ENCODE measurements at regions not wholly inside any gene's neighbourhood (a gene's known extent, or its start where the extent isn't known, plus 50 kb on each side); places are given as distances from the start of the nearest gene placed in this dataset.

- H3K4me1 ChIP-seq (ENCODE audit: control insufficient read depth, low read depth, low read length): no peaks in the 10 kb centered on the region
- no peak overlapping the region for H2BK120ac ChIP-seq (ENCODE audit: low read depth, low read length)
- no peaks in the 10 kb centered on the region for H3K36me3 ChIP-seq (ENCODE audit: control insufficient read depth, insufficient read depth, low read length)
- H3K4me3 ChIP-seq (ENCODE audit: low read length): no peak overlapping the region
- H3K27ac ChIP-seq (ENCODE audit: low read depth, low read length): no peak overlapping the region
- H4K5ac ChIP-seq (ENCODE audit: low read length): no peak overlapping the region
- no peak overlapping the region for H3K4ac ChIP-seq (ENCODE audit: low read depth, low read length)
- no peak overlapping the region for H3K23ac ChIP-seq (ENCODE audit: low read length)
- H3K56ac ChIP-seq (ENCODE audit: low read length): no peak overlapping the region
- H2AK5ac ChIP-seq (ENCODE audit: low read length): no peak overlapping the region
- H3K18ac ChIP-seq (ENCODE audit: low read length): no peak overlapping the region
- no peak for DNase-seq
- no peaks in the 10 kb centered on the region for H3K79me2 ChIP-seq (ENCODE audit: control insufficient read depth, insufficient read depth, low read length)
- WGBS (ENCODE audit: extremely low coverage, insufficient coverage, low lambda C conversion rate): no CpG with 5 or more reads among the region's 11 CpGs
- H3K4me2 ChIP-seq (ENCODE audit: low read length): no peak overlapping the region
- H3K79me1 ChIP-seq (ENCODE audit: low read length): no peaks in the 10 kb centered on the region
- H2BK15ac ChIP-seq (replicated peaks; ENCODE audit: low read depth): no peak overlapping the region
- H3K27me3 ChIP-seq (ENCODE audit: insufficient read depth, low read length, poor library complexity): no peaks in the 10 kb centered on the region
- H3K9ac ChIP-seq (ENCODE audit: low read length): no peak overlapping the region
- H4K8ac ChIP-seq (ENCODE audit: low read depth, low read length): no peak overlapping the region
- H2BK5ac ChIP-seq (ENCODE audit: low read length): no peak overlapping the region
These were observed 170.0 kb downstream of the FGF18 start for GRCh38 chr5:171589461-171589860.

- H3K79me2 ChIP-seq (ENCODE audit: control insufficient read depth, insufficient read depth, low read length): no peaks in the 10 kb centered on the region
- H4K8ac ChIP-seq (ENCODE audit: low read depth, low read length): no peak overlapping the region
- no peaks in the 10 kb centered on the region for H3K79me1 ChIP-seq (ENCODE audit: low read length)
- no peaks in the 10 kb centered on the region for H3K27me3 ChIP-seq (ENCODE audit: insufficient read depth, low read length, poor library complexity)
- no CpG with 5 or more reads among the region's 5 CpGs for WGBS (ENCODE audit: extremely low coverage, insufficient coverage, low lambda C conversion rate)
- H3K18ac ChIP-seq (ENCODE audit: low read length): no peak overlapping the region
- H3K56ac ChIP-seq (ENCODE audit: low read length): no peak overlapping the region
- no peak overlapping the region for H3K4me2 ChIP-seq (ENCODE audit: low read length)
- no peak overlapping the region for H3K4ac ChIP-seq (ENCODE audit: low read depth, low read length)
- no peak overlapping the region for H3K23ac ChIP-seq (ENCODE audit: low read length)
- H2AK5ac ChIP-seq (ENCODE audit: low read length): no peak overlapping the region
- no peaks in the 10 kb centered on the region for H3K36me3 ChIP-seq (ENCODE audit: control insufficient read depth, insufficient read depth, low read length)
- H2BK5ac ChIP-seq (ENCODE audit: low read length): no peak overlapping the region
- H4K5ac ChIP-seq (ENCODE audit: low read length): no peak overlapping the region
- no peak for DNase-seq
- H3K4me3 ChIP-seq (ENCODE audit: low read length): no peak overlapping the region
- H2BK120ac ChIP-seq (ENCODE audit: low read depth, low read length): no peak overlapping the region
- H3K4me1 ChIP-seq (ENCODE audit: control insufficient read depth, low read depth, low read length): no peaks in the 10 kb centered on the region
- no peak overlapping the region for H3K27ac ChIP-seq (ENCODE audit: low read depth, low read length)
- H2BK15ac ChIP-seq (replicated peaks; ENCODE audit: low read depth): no peak overlapping the region
- no peak overlapping the region for H3K9ac ChIP-seq (ENCODE audit: low read length)
These were observed 172.6 kb downstream of the FGF18 start for GRCh38 chr5:171592076-171592475.

GRCh38 chr5:171592736-171593135, 173.3 kb downstream of the FGF18 start:
- no peaks in the 10 kb centered on the region for H3K36me3 ChIP-seq (ENCODE audit: control insufficient read depth, insufficient read depth, low read length)
- no peaks in the 10 kb centered on the region for H3K27me3 ChIP-seq (ENCODE audit: insufficient read depth, low read length, poor library complexity)
- H3K4me1 ChIP-seq (ENCODE audit: control insufficient read depth, low read depth, low read length): no peaks in the 10 kb centered on the region
- H3K4me3 ChIP-seq (ENCODE audit: low read length): no peak overlapping the region
- H4K8ac ChIP-seq (ENCODE audit: low read depth, low read length): no peak overlapping the region
- H3K27ac ChIP-seq (ENCODE audit: low read depth, low read length): no peak overlapping the region
- no peaks in the 10 kb centered on the region for H3K79me2 ChIP-seq (ENCODE audit: control insufficient read depth, insufficient read depth, low read length)
- WGBS (ENCODE audit: extremely low coverage, insufficient coverage, low lambda C conversion rate): no CpG with 5 or more reads among the region's 3 CpGs
- no peak overlapping the region for H3K9ac ChIP-seq (ENCODE audit: low read length)
- no peak overlapping the region for H2AK5ac ChIP-seq (ENCODE audit: low read length)
- no peak overlapping the region for H3K18ac ChIP-seq (ENCODE audit: low read length)
- no peak overlapping the region for H3K23ac ChIP-seq (ENCODE audit: low read length)
- H2BK120ac ChIP-seq (ENCODE audit: low read depth, low read length): no peak overlapping the region
- no peaks in the 10 kb centered on the region for H3K79me1 ChIP-seq (ENCODE audit: low read length)
- no peak overlapping the region for H2BK15ac ChIP-seq (replicated peaks; ENCODE audit: low read depth)
- H3K4ac ChIP-seq (ENCODE audit: low read depth, low read length): no peak overlapping the region
- no peak for DNase-seq
- no peak overlapping the region for H2BK5ac ChIP-seq (ENCODE audit: low read length)
- H4K5ac ChIP-seq (ENCODE audit: low read length): no peak overlapping the region
- no peak overlapping the region for H3K56ac ChIP-seq (ENCODE audit: low read length)
- H3K4me2 ChIP-seq (ENCODE audit: low read length): no peak overlapping the region

DNA sequence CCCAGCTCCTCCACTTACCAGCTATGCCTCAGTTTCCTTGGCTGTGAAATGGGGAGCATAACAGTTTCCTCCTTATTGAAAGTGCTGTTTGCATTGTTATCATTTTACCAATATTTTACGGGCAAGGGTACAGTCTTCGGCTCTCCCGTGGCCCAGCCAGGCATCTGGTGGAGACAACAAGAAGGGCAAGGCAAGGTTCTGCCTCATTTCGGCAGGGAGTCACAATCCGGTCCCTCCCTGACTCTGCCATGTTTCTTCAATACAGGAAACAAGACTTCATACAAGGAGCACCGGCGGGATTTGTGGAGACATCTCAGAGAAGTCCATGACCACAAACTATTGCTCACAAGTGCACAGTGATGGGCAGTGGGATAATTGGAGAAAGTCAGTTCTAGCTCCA, 174.0 kb downstream of the FGF18 start:
- H3K36me3 ChIP-seq (ENCODE audit: control insufficient read depth, insufficient read depth, low read length): no peaks in the 10 kb centered on the region
- no peaks in the 10 kb centered on the region for H3K79me1 ChIP-seq (ENCODE audit: low read length)
- H3K4me3 ChIP-seq (ENCODE audit: low read length): no peak overlapping the region
- no peak overlapping the region for H2AK5ac ChIP-seq (ENCODE audit: low read length)
- H3K79me2 ChIP-seq (ENCODE audit: control insufficient read depth, insufficient read depth, low read length): no peaks in the 10 kb centered on the region
- no peaks in the 10 kb centered on the region for H3K27me3 ChIP-seq (ENCODE audit: insufficient read depth, low read length, poor library complexity)
- H2BK120ac ChIP-seq (ENCODE audit: low read depth, low read length): no peak overlapping the region
- no peak overlapping the region for H3K23ac ChIP-seq (ENCODE audit: low read length)
- no peak overlapping the region for H4K5ac ChIP-seq (ENCODE audit: low read length)
- H2BK5ac ChIP-seq (ENCODE audit: low read length): no peak overlapping the region
- H4K8ac ChIP-seq (ENCODE audit: low read depth, low read length): no peak overlapping the region
- H3K4me2 ChIP-seq (ENCODE audit: low read length): no peak overlapping the region
- H3K18ac ChIP-seq (ENCODE audit: low read length): no peak overlapping the region
- DNase-seq: no peak
- H3K56ac ChIP-seq (ENCODE audit: low read length): no peak overlapping the region
- no peak overlapping the region for H3K9ac ChIP-seq (ENCODE audit: low read length)
- no peak overlapping the region for H3K27ac ChIP-seq (ENCODE audit: low read depth, low read length)
- no peak overlapping the region for H3K4ac ChIP-seq (ENCODE audit: low read depth, low read length)
- no CpG with 5 or more reads among the region's 7 CpGs for WGBS (ENCODE audit: extremely low coverage, insufficient coverage, low lambda C conversion rate)
- H2BK15ac ChIP-seq (replicated peaks; ENCODE audit: low read depth): no peak overlapping the region
- H3K4me1 ChIP-seq (ENCODE audit: control insufficient read depth, low read depth, low read length): no peaks in the 10 kb centered on the region

DNA sequence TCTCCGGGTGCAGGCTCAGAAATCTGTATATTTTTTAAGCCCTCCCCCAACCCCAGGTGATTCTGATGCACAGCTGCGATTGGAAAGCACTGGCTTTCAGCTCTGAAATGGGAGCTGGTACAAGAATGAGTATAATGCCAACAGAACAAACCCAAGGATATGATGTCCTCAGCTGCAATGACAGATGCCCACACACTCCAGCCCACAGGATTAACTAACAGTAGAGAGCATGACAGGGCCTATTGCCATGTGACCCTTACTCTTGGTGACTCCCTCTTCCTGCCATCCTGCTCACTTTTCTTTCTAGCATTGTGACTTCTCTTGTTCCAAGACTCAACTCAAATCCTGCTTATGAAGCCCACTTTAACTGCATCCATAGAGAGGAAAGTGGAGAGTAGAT, 174.5 kb downstream of the FGF18 start:
- H2BK5ac ChIP-seq (ENCODE audit: low read length): no peak overlapping the region
- no CpG with 5 or more reads among the region's 2 CpGs for WGBS (ENCODE audit: extremely low coverage, insufficient coverage, low lambda C conversion rate)

GRCh38 chr5:171595401-171595800, 176.0 kb downstream of the FGF18 start:
- no peak overlapping the region for H4K5ac ChIP-seq (ENCODE audit: low read length)
- no peaks in the 10 kb centered on the region for H3K79me1 ChIP-seq (ENCODE audit: low read length)
- H3K27me3 ChIP-seq (ENCODE audit: insufficient read depth, low read length, poor library complexity): no peaks in the 10 kb centered on the region
- H2AK5ac ChIP-seq (ENCODE audit: low read length): no peak overlapping the region
- no peak overlapping the region for H3K4ac ChIP-seq (ENCODE audit: low read depth, low read length)
- no peaks in the 10 kb centered on the region for H3K4me1 ChIP-seq (ENCODE audit: control insufficient read depth, low read depth, low read length)
- H4K8ac ChIP-seq (ENCODE audit: low read depth, low read length): no peak overlapping the region
- no peak overlapping the region for H3K56ac ChIP-seq (ENCODE audit: low read length)
- H2BK5ac ChIP-seq (ENCODE audit: low read length): no peak overlapping the region
- H3K23ac ChIP-seq (ENCODE audit: low read length): no peak overlapping the region
- no peak overlapping the region for H3K4me2 ChIP-seq (ENCODE audit: low read length)
- H2BK120ac ChIP-seq (ENCODE audit: low read depth, low read length): no peak overlapping the region
- WGBS (ENCODE audit: extremely low coverage, insufficient coverage, low lambda C conversion rate): no CpG with 5 or more reads among the region's 3 CpGs
- H3K36me3 ChIP-seq (ENCODE audit: control insufficient read depth, insufficient read depth, low read length): no peaks in the 10 kb centered on the region
- H2BK15ac ChIP-seq (replicated peaks; ENCODE audit: low read depth): no peak overlapping the region
- H3K4me3 ChIP-seq (ENCODE audit: low read length): no peak overlapping the region
- H3K18ac ChIP-seq (ENCODE audit: low read length): no peak overlapping the region
- H3K79me2 ChIP-seq (ENCODE audit: control insufficient read depth, insufficient read depth, low read length): no peaks in the 10 kb centered on the region
- DNase-seq: no peak
- H3K27ac ChIP-seq (ENCODE audit: low read depth, low read length): no peak overlapping the region
- no peak overlapping the region for H3K9ac ChIP-seq (ENCODE audit: low read length)

More for the DNA sequence above, 174.5 kb downstream of the FGF18 start:
- no peaks in the 10 kb centered on the region for H3K27me3 ChIP-seq (ENCODE audit: insufficient read depth, low read length, poor library complexity)
- no peaks in the 10 kb centered on the region for H3K79me1 ChIP-seq (ENCODE audit: low read length)
- no peak overlapping the region for H3K23ac ChIP-seq (ENCODE audit: low read length)
- no peak for DNase-seq
- H3K36me3 ChIP-seq (ENCODE audit: control insufficient read depth, insufficient read depth, low read length): no peaks in the 10 kb centered on the region
- H2BK15ac ChIP-seq (replicated peaks; ENCODE audit: low read depth): no peak overlapping the region
- H4K5ac ChIP-seq (ENCODE audit: low read length): no peak overlapping the region
- no peak overlapping the region for H3K27ac ChIP-seq (ENCODE audit: low read depth, low read length)
- H3K79me2 ChIP-seq (ENCODE audit: control insufficient read depth, insufficient read depth, low read length): no peaks in the 10 kb centered on the region
- H2BK120ac ChIP-seq (ENCODE audit: low read depth, low read length): no peak overlapping the region
- no peak overlapping the region for H3K4ac ChIP-seq (ENCODE audit: low read depth, low read length)
- H3K4me1 ChIP-seq (ENCODE audit: control insufficient read depth, low read depth, low read length): no peaks in the 10 kb centered on the region
- no peak overlapping the region for H3K4me2 ChIP-seq (ENCODE audit: low read length)
- H2AK5ac ChIP-seq (ENCODE audit: low read length): no peak overlapping the region
- H3K9ac ChIP-seq (ENCODE audit: low read length): no peak overlapping the region
- no peak overlapping the region for H3K4me3 ChIP-seq (ENCODE audit: low read length)
- H4K8ac ChIP-seq (ENCODE audit: low read depth, low read length): no peak overlapping the region
- H3K56ac ChIP-seq (ENCODE audit: low read length): no peak overlapping the region
- no peak overlapping the region for H3K18ac ChIP-seq (ENCODE audit: low read length)

Measured in mesendoderm (in vitro differentiated cells).